Hepatocyte (in vitro differentiated cells): ENCODE measurements at regions not wholly inside any gene's neighbourhood (a gene's known extent, or its start where the extent isn't known, plus 50 kb on each side); places are given as distances from the start of the nearest gene placed in this dataset.

Source experiments
- DNase-seq: peaks from one replicate; pipeline ENCODE4 v3.0.0-alpha.2; 2016; ENCODE audit warnings: low spot score
- H2AFZ ChIP-seq: fragments of 200-600 bp; sonication (generic); 2 replicates; pipeline ENCODE4 v1.6.0; 2016; ENCODE audit warnings: antibody characterized with exemption, mild to moderate bottlenecking
- H3K27ac ChIP-seq: fragments of 200-600 bp; sonication (generic); 2 replicates; pipeline ENCODE4 v1.5.1; 2016; ENCODE audit warnings: mild to moderate bottlenecking
- H3K27me3 ChIP-seq: fragments of 200-600 bp; sonication (generic); 2 replicates; pipeline ENCODE4 v1.6.1; 2016
- H3K36me3 ChIP-seq: fragments of 200-600 bp; sonication (generic); replicated peaks from 2 replicates; pipeline ENCODE4 v1.5.1; 2016; ENCODE audit warnings: low read depth; ENCODE audit not compliant: insufficient read depth
- H3K4me1 ChIP-seq: fragments of 200-600 bp; sonication (generic); 2 replicates; pipeline ENCODE4 v1.5.1; 2016; ENCODE audit warnings: mild to moderate bottlenecking, moderate library complexity; ENCODE audit not compliant: insufficient read depth
- H3K4me2 ChIP-seq: fragments of 200-600 bp; sonication (generic); 2 replicates; pipeline ENCODE4 v1.6.0; 2016
- H3K4me3 ChIP-seq: fragments of 200-600 bp; sonication (generic); 2 replicates; pipeline ENCODE4 v1.5.1; 2016; ENCODE audit warnings: mild to moderate bottlenecking
- H3K79me2 ChIP-seq: fragments of 200-600 bp; sonication (generic); 2 replicates; pipeline ENCODE4 v1.6.0; 2017; ENCODE audit warnings: mild to moderate bottlenecking
- H3K9me2 ChIP-seq: fragments of 200-600 bp; sonication (generic); replicated peaks from 2 replicates; pipeline ENCODE4 v1.6.0; 2017; ENCODE audit warnings: mild to moderate bottlenecking; ENCODE audit not compliant: insufficient read depth
- H3K9me3 ChIP-seq: fragments of 200-600 bp; sonication (generic); 2 replicates; pipeline ENCODE4 v1.5.1; 2016; ENCODE audit warnings: low read depth, mild to moderate bottlenecking
- H4K20me1 ChIP-seq: fragments of 200-600 bp; sonication (generic); 2 replicates; pipeline ENCODE4 v1.6.0; 2016; ENCODE audit warnings: mild to moderate bottlenecking; ENCODE audit not compliant: insufficient read depth, poor library complexity, severe bottlenecking
- EZH2 ChIP-seq: fragments of 200-600 bp; sonication (generic); IDR thresholded peaks from 2 replicates; pipeline ENCODE4 v1.6.1; 2016; ENCODE audit warnings: antibody characterized with exemption, mild to moderate bottlenecking, borderline replicate concordance
- EZH2phosphoT487 ChIP-seq: fragments of 200-600 bp; sonication (generic); IDR thresholded peaks from one replicate; pipeline ENCODE4 v1.6.1; 2018; ENCODE audit warnings: antibody characterized with exemption, mild to moderate bottlenecking, low read depth, moderate library complexity; ENCODE audit not compliant: unreplicated experiment, severe bottlenecking
- WGBS: methylation state at CpG from one replicate; pipeline ENCODE4 v1.1.6; 2016; ENCODE audit warnings: low lambda C conversion rate; ENCODE audit errors: missing lambda C conversion rate; 5-methylcytosine and 5-hydroxymethylcytosine counted together
- TF ChIP-seq, protein P1 (sequence below): fragments of 200-600 bp; sonication (generic); IDR thresholded peaks from 2 replicates; pipeline ENCODE4 v1.5.1; 2016; ENCODE audit warnings: antibody characterized with exemption, mild to moderate bottlenecking; ENCODE audit not compliant: poor library complexity

- no peak overlapping the region for H3K27ac ChIP-seq
- WGBS: 85% methylated on average over 7 of the region's 7 CpGs
- no peaks in the 10 kb centered on the region for H3K9me2 ChIP-seq
- DNase-seq: no peak
- no peaks in the 10 kb centered on the region for H3K36me3 ChIP-seq
- no peaks in the 10 kb centered on the region for H3K4me1 ChIP-seq
- no peak overlapping the region for H3K4me3 ChIP-seq
- H3K79me2 ChIP-seq: no peaks in the 10 kb centered on the region
- no peaks in the 10 kb centered on the region for H3K27me3 ChIP-seq
- H4K20me1 ChIP-seq: no peaks in the 10 kb centered on the region
- H2AFZ ChIP-seq: no peak overlapping the region
- H3K9me3 ChIP-seq: no peaks in the 10 kb centered on the region
- H3K4me2 ChIP-seq: no peak overlapping the region
- TF ChIP-seq EZH2 (no peak), EZH2phosphoT487 (no peak)
- TF ChIP-seq, protein P1, sequence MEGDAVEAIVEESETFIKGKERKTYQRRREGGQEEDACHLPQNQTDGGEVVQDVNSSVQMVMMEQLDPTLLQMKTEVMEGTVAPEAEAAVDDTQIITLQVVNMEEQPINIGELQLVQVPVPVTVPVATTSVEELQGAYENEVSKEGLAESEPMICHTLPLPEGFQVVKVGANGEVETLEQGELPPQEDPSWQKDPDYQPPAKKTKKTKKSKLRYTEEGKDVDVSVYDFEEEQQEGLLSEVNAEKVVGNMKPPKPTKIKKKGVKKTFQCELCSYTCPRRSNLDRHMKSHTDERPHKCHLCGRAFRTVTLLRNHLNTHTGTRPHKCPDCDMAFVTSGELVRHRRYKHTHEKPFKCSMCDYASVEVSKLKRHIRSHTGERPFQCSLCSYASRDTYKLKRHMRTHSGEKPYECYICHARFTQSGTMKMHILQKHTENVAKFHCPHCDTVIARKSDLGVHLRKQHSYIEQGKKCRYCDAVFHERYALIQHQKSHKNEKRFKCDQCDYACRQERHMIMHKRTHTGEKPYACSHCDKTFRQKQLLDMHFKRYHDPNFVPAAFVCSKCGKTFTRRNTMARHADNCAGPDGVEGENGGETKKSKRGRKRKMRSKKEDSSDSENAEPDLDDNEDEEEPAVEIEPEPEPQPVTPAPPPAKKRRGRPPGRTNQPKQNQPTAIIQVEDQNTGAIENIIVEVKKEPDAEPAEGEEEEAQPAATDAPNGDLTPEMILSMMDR: no peak
Observed at GRCh38 chr3:127106053-127106452, 86.9 kb upstream of the PRR23E start.

- 78% methylated on average over 9 of the region's 9 CpGs for WGBS
- no peak for DNase-seq
- no peak overlapping the region for H3K4me2 ChIP-seq
- TF ChIP-seq EZH2phosphoT487 (no peak), EZH2 (no peak)
- TF ChIP-seq, protein P1: no peak
- no peaks in the 10 kb centered on the region for H3K79me2 ChIP-seq
- H2AFZ ChIP-seq: no peak overlapping the region
- H4K20me1 ChIP-seq: no peaks in the 10 kb centered on the region
- H3K36me3 ChIP-seq: no peaks in the 10 kb centered on the region
- no peak overlapping the region for H3K27ac ChIP-seq
- H3K4me3 ChIP-seq: no peak overlapping the region
- H3K27me3 ChIP-seq: no peaks in the 10 kb centered on the region
- no peaks in the 10 kb centered on the region for H3K9me3 ChIP-seq
- no peaks in the 10 kb centered on the region for H3K9me2 ChIP-seq
- no peaks in the 10 kb centered on the region for H3K4me1 ChIP-seq
Observed at GRCh38 chr3:127106456-127106855, 86.5 kb upstream of the PRR23E start.

DNA sequence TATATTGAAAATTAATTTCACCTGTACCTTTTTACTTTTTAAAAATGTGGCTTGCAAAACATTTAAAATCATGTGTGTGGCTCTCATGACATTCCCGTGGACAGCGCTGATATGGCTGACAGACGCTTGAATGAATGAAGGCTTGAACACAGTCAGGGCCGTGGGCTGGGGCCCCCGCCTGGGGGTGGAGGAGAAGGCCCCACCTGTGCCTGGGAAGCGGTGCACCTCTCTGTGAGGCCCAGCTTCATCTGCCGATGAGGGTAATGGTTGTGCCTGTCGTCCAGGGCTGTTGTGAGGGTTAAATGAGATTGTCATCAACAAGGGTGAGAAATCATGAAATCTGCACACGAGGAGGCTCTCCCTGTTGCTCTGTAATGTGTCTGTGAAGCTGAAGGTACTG is 85.9 kb upstream of the PRR23E start:
- no peak overlapping the region for H2AFZ ChIP-seq
- H3K79me2 ChIP-seq: no peaks in the 10 kb centered on the region
- no peaks in the 10 kb centered on the region for H3K9me2 ChIP-seq
- H3K4me1 ChIP-seq: no peaks in the 10 kb centered on the region
- H4K20me1 ChIP-seq: no peaks in the 10 kb centered on the region
- DNase-seq: no peak
- TF ChIP-seq EZH2 (no peak), EZH2phosphoT487 (no peak)
- H3K4me2 ChIP-seq: no peak overlapping the region
- no peak overlapping the region for H3K27ac ChIP-seq
- H3K4me3 ChIP-seq: no peak overlapping the region
- 88% methylated on average over 9 of the region's 9 CpGs for WGBS
- H3K36me3 ChIP-seq: no peaks in the 10 kb centered on the region
- H3K9me3 ChIP-seq: peaks cover 4% of the 10 kb centered on the region
- no peaks in the 10 kb centered on the region for H3K27me3 ChIP-seq

GRCh38 chr3:127107491-127108375 is 85.2 kb upstream of the PRR23E start:
- no peak for DNase-seq
- Histone ChIP-seq H3K4me3 (no peak overlapping the region), H3K9me3 (peaks cover 12% of the 10 kb centered on the region), H3K4me1 (no peaks in the 10 kb centered on the region), H4K20me1 (no peaks in the 10 kb centered on the region), H3K36me3 (no peaks in the 10 kb centered on the region), H3K9me2 (no peaks in the 10 kb centered on the region), H3K27me3 (no peaks in the 10 kb centered on the region), H3K79me2 (no peaks in the 10 kb centered on the region), H3K4me2 (no peak overlapping the region), H2AFZ (no peak overlapping the region), H3K27ac (no peak overlapping the region)
- TF ChIP-seq, protein P1: no peak
- TF ChIP-seq EZH2phosphoT487 (no peak), EZH2 (no peak)
- 93% methylated on average over 10 of the region's 10 CpGs for WGBS
